ENCODE measurements at regions not wholly inside any gene's neighbourhood (a gene's known extent, or its start where the extent isn't known, plus 50 kb on each side); places are given as distances from the start of the nearest gene placed in this dataset.

DNA sequence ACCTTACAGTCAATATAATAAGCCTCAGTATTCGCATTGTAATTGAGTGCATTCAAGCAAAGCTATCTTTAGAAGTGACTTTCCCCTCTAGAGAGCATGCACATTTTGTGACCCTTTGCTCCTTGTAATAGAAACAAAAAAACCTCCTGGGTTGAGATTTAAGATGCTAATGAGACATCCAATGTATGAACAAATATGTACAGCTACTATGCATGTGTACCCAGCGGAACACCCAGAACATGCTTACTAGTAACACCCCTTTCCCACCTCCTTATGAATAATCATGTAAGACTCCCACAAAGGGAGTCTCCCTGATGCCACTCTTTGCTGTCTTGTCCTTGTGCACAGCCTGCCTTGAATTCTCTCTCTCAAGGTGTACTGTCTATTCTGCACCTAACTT, 205.5 kb downstream of the PRR32 start:
- no peak for TF ChIP-seq EZH2 (IDR thresholded peaks at IDR 0.05)
- TF ChIP-seq FOXP2 (optimal IDR thresholded peaks at IDR 0.05; ENCODE audit: control extremely low read depth, extremely low read length, insufficient read depth): no peak
- TF ChIP-seq POLR2AphosphoS5 (IDR thresholded peaks at IDR 0.05; ENCODE audit: borderline replicate concordance, low read depth, low read length): no peak
